Caki2 (cell line): ENCODE measurements at regions not wholly inside any gene's neighbourhood (a gene's known extent, or its start where the extent isn't known, plus 50 kb on each side); places are given as distances from the start of the nearest gene placed in this dataset.

Experiments
- DNase-seq: peaks from one replicate; pipeline ENCODE4 v3.0.0-alpha.2; 2015; ENCODE audit warnings: low read depth
- in situ Hi-C: cut with HindIII; loops from 2 replicates; pipeline ENCODE4 v1.10.0; 2016; ENCODE audit warnings: low sequenced_read_pairs, low pct_unique_long_range_greater_than_20kb, mixed read lengths

GRCh38 chr3:187550446-187550845, 119.7 kb downstream of the SST start:
- no peak for DNase-seq
- in situ Hi-C loops: no loop called here

- in situ Hi-C loops: no loop called here
- peak; percentile 16 for DNase-seq
Observed at GRCh38 chr3:187545366-187545765, 124.8 kb downstream of the SST start.

GRCh38 chr3:187544326-187544725, 125.9 kb downstream of the SST start:
- no peak for DNase-seq
- in situ Hi-C loops: no loop called here

- DNase-seq: no peak
- in situ Hi-C loops: no loop called here
Observed at GRCh38 chr3:187540847-187541246, 129.3 kb downstream of the SST start.

GRCh38 chr3:187536185-187536584, 134.0 kb downstream of the SST start:
- no peak for DNase-seq
- in situ Hi-C loops: no loop called here

- no peak for DNase-seq
- in situ Hi-C loops: no loop called here
Observed at GRCh38 chr3:187533797-187534196, 136.4 kb downstream of the SST start.

GRCh38 chr3:187531831-187532230, 138.4 kb downstream of the SST start:
- in situ Hi-C loops: no loop called here
- no peak for DNase-seq

- no peak for DNase-seq
- in situ Hi-C loops: no loop called here
Observed at GRCh38 chr3:187522890-187523289, 147.3 kb downstream of the SST start.

- in situ Hi-C loops: no loop called here
Observed at GRCh38 chr3:187522293-187522692, 147.9 kb downstream of the SST start.

GRCh38 chr3:187521546-187521945, 148.6 kb downstream of the SST start:
- no peak for DNase-seq
- in situ Hi-C loops: no loop called here

More at GRCh38 chr3:187522293-187522692, 147.9 kb downstream of the SST start:
- DNase-seq: no peak

- no peak for DNase-seq
- in situ Hi-C loops: no loop called here
Observed at GRCh38 chr3:187520027-187520945, 149.9 kb downstream of the SST start.

- no peak for DNase-seq
- in situ Hi-C loops: no loop called here
Observed at GRCh38 chr3:187519428-187519890, 150.7 kb downstream of the SST start.

- in situ Hi-C loops: no loop called here
- no peak for DNase-seq
Observed at GRCh38 chr3:187518616-187519015, 150.4 kb downstream of the RTP4 start.

GRCh38 chr3:187518207-187518606, 150.0 kb downstream of the RTP4 start:
- in situ Hi-C loops: no loop called here
- DNase-seq: no peak

GRCh38 chr3:187516446-187517185, 148.4 kb downstream of the RTP4 start:
- in situ Hi-C loops: no loop called here
- DNase-seq: no peak

- DNase-seq: peak; percentile 96
Observed at GRCh38 chr3:187507905-187508304, 139.7 kb downstream of the RTP4 start.

GRCh38 chr3:187507266-187507665, 139.1 kb downstream of the RTP4 start:
- in situ Hi-C loops: no loop called here
- no peak for DNase-seq

More at GRCh38 chr3:187507905-187508304, 139.7 kb downstream of the RTP4 start:
- in situ Hi-C loops: no loop called here

- in situ Hi-C loops: no loop called here
- no peak for DNase-seq
Observed at GRCh38 chr3:187504435-187504834, 136.2 kb downstream of the RTP4 start.

GRCh38 chr3:187498211-187498724, 130.1 kb downstream of the RTP4 start:
- DNase-seq: no peak
- in situ Hi-C loops: no loop called here
